Endothelial cell of umbilical vein (primary cell): ENCODE measurements at regions not wholly inside any gene's neighbourhood (a gene's known extent, or its start where the extent isn't known, plus 50 kb on each side); places are given as distances from the start of the nearest gene placed in this dataset.

Source experiments
- BruUV-seq: library from RNA; stranded (reverse); fragments of 400-500 nt; replicated peaks from 2 replicates; lab custom pipeline; 2021; lab: Mats Ljungman, UMichigan
- CTCF ChIA-PET: fragments of 300-600, 350-600 bp; sonication (Branson Sonifier 250); formaldehyde crosslinking; loops from one replicate; lab custom pipeline; 2021; ENCODE audit warnings: antibody characterized with exemption, inconsistent platforms; lab: Charles Lee
- POLR2A ChIA-PET: fragments of 300-600, 350-600 bp; sonication (Branson Sonifier 250); formaldehyde crosslinking; loops from one replicate; lab custom pipeline; 2021; ENCODE audit warnings: antibody characterized with exemption, inconsistent platforms; lab: Charles Lee
- DNase-seq: peaks from one replicate; pipeline ENCODE4 v3.0.0-alpha.2; 2011; ENCODE audit warnings: low read depth, low spot score
- FAIRE-seq: peaks from 2 replicates; lab custom pipeline; 2011; peaks lifted over from hg19 to GRCh38; lab: Jason Lieb, UNC
- H2AFZ ChIP-seq: 2 replicates; pipeline ENCODE4 v1.6.0; 2012; ENCODE audit warnings: low read depth, low read length, control low read depth, inconsistent platforms
- H3K27ac ChIP-seq: 2 replicates; pipeline ENCODE4 v1.5.1; 2011; ENCODE audit warnings: low read depth, mild to moderate bottlenecking, control low read depth, low read length, moderate library complexity; ENCODE audit not compliant: insufficient read depth
- H3K27me3 ChIP-seq, 2 experiments: 2 replicates each; pipeline versions ENCODE4 v1.6.0 to v1.6.1; 2011; ENCODE audit warnings: low read length in 2 of 2, mixed read lengths in 1 of 2; ENCODE audit not compliant: control insufficient read depth in 2 of 2, insufficient read depth in 2 of 2
- H3K36me3 ChIP-seq, 2 experiments: 2 replicates in 1 of 2; 3 replicates in 1 of 2; pipeline ENCODE4 v1.5.1; 2011; ENCODE audit warnings: low read length in 2 of 2, mild to moderate bottlenecking in 1 of 2, moderate library complexity in 1 of 2; ENCODE audit not compliant: control insufficient read depth in 2 of 2, insufficient read depth in 2 of 2; ENCODE audit errors: extremely low read depth in 1 of 2
- H3K4me1 ChIP-seq: 3 replicates; pipeline ENCODE4 v1.5.1; 2011; ENCODE audit warnings: mild to moderate bottlenecking, low read length; ENCODE audit not compliant: control insufficient read depth, insufficient read depth; ENCODE audit errors: extremely low read depth
- H3K4me2 ChIP-seq: 2 replicates; pipeline ENCODE4 v1.6.1; 2011; ENCODE audit warnings: low read length, control low read depth, mixed read lengths; ENCODE audit not compliant: insufficient read depth
- H3K4me3 ChIP-seq, 3 experiments: fragments of 200-600 bp in 1 of 3; sonication (generic), shearing (Covaris generic) in 1 of 3; replicated peaks in 1 of 3; 2 replicates each; pipeline ENCODE4 v1.5.1; 2011 to 2016; ENCODE audit warnings: control low read depth in 3 of 3, low read length in 3 of 3, mild to moderate bottlenecking in 2 of 3, inconsistent platforms in 1 of 3, low read depth in 1 of 3, moderate library complexity in 1 of 3; ENCODE audit not compliant: insufficient read depth in 1 of 3
- H3K79me2 ChIP-seq: 2 replicates; pipeline ENCODE4 v1.6.0; 2012; ENCODE audit warnings: low read length, inconsistent platforms; ENCODE audit not compliant: control insufficient read depth, insufficient read depth
- H3K9ac ChIP-seq: replicated peaks from 2 replicates; pipeline ENCODE3; 2011; ENCODE audit warnings: low read length, control low read depth; ENCODE audit not compliant: insufficient read depth; ENCODE audit errors: extremely low read depth
- H3K9me1 ChIP-seq: replicated peaks from 3 replicates; pipeline ENCODE4 v1.6.0; 2011; ENCODE audit warnings: mild to moderate bottlenecking, low read length; ENCODE audit not compliant: control insufficient read depth, insufficient read depth; ENCODE audit errors: extremely low read depth
- H3K9me3 ChIP-seq: replicated peaks from 2 replicates; pipeline ENCODE4 v1.5.1; 2012; ENCODE audit warnings: low read length, inconsistent platforms; ENCODE audit not compliant: control insufficient read depth, insufficient read depth
- H4K20me1 ChIP-seq: replicated peaks from 2 replicates; pipeline ENCODE3; 2011; ENCODE audit warnings: mild to moderate bottlenecking, low read length; ENCODE audit not compliant: control insufficient read depth, insufficient read depth; ENCODE audit errors: extremely low read depth
- CTCF ChIP-seq, 2 donors: IDR thresholded peaks; 1 replicate in 1 of 2; 2 replicates in 1 of 2; pipeline ENCODE4 v1.5.1; 2011; ENCODE audit warnings: low read length in 2 of 2, mild to moderate bottlenecking in 2 of 2, moderate library complexity in 2 of 2, control low read depth in 1 of 2, inconsistent platforms in 1 of 2, low read depth in 1 of 2; ENCODE audit not compliant: insufficient read depth in 1 of 2; ENCODE audit errors: extremely low read depth in 1 of 2
- EZH2 ChIP-seq: IDR thresholded peaks from 2 replicates; pipeline ENCODE4 v1.6.1; 2012; ENCODE audit warnings: borderline replicate concordance, low read depth, mild to moderate bottlenecking, moderate library complexity, low read length, inconsistent platforms; ENCODE audit not compliant: severe bottlenecking
- FOS ChIP-seq: IDR thresholded peaks from 2 replicates; pipeline ENCODE4 v1.6.1; 2011; ENCODE audit warnings: mild to moderate bottlenecking, low read length, moderate library complexity, borderline replicate concordance; ENCODE audit not compliant: insufficient read depth
- GATA2 ChIP-seq: IDR thresholded peaks from 2 replicates; pipeline ENCODE4 v1.7.0; 2011; ENCODE audit warnings: low read depth, mild to moderate bottlenecking, moderate library complexity, mixed read lengths, low read length; ENCODE audit not compliant: insufficient read length, insufficient read depth
- JUN ChIP-seq: IDR thresholded peaks from 2 replicates; pipeline ENCODE4 v1.6.1; 2011; ENCODE audit warnings: borderline replicate concordance, low read depth; ENCODE audit not compliant: insufficient read length, insufficient read depth
- MAX ChIP-seq: IDR thresholded peaks from 2 replicates; pipeline ENCODE4 v1.6.1; 2011; ENCODE audit not compliant: insufficient read depth, insufficient read length
- MYC ChIP-seq: IDR thresholded peaks from one replicate; pipeline ENCODE4 v1.6.1; 2011; ENCODE audit warnings: mild to moderate bottlenecking, low read depth, low read length
- POLR2A ChIP-seq: IDR thresholded peaks from 2 replicates; pipeline ENCODE4 v1.6.1; 2012; ENCODE audit warnings: low read depth, mild to moderate bottlenecking, control low read depth, low read length
- POLR2AphosphoS5 ChIP-seq: IDR thresholded peaks from 2 replicates; pipeline ENCODE4 v1.6.1; 2012; ENCODE audit warnings: low read depth, mild to moderate bottlenecking, control low read depth, low read length, moderate library complexity; ENCODE audit not compliant: insufficient read depth
- dilution Hi-C: fragments of 300-500 bp; cut with MboI; formaldehyde crosslinking; loops from one replicate; pipeline ENCODE4 v1.15.0; 2019; ENCODE audit warnings: low sequenced_read_pairs; ENCODE audit not compliant: extremely low pct_ligation_motif_present
- intact Hi-C: fragments of 100-400 bp; cut with micrococcal nuclease; formaldehyde crosslinking; loops from one replicate; pipeline ENCODE4 v1.10.0; 2022

- Histone ChIP-seq H3K9ac (no peak overlapping the region), H4K20me1 (no peaks in the 10 kb centered on the region), H3K4me2 (no peak overlapping the region), H3K27me3 (no peaks in the 10 kb centered on the region), H3K27ac (no peak overlapping the region), H3K9me3 (no peaks in the 10 kb centered on the region), H2AFZ (no peak overlapping the region), H3K4me3 (no peak overlapping the region), H3K79me2 (no peaks in the 10 kb centered on the region), H3K36me3 (no peaks in the 10 kb centered on the region), H3K4me1 (no peaks in the 10 kb centered on the region), H3K9me1 (no peaks in the 10 kb centered on the region)
- BruUV-seq: no TSS peak
- dilution Hi-C loops: no loop called here
- no peak for DNase-seq
- TF ChIP-seq EZH2: no peak
- no peak for TF ChIP-seq CTCF (IDR thresholded peaks at IDR 0.05; ENCODE audit: extremely low read depth in 1 of 2, insufficient read depth in 1 of 2, low read depth in 1 of 2, low read length in 2 of 2)
- CTCF ChIA-PET: no interaction called here
- FAIRE-seq: no peak
- intact Hi-C loops: no loop called here
- POLR2A ChIA-PET: no interaction called here
These were observed 717.6 kb upstream of the NOVA1 start for GRCh38 chr14:27315477-27315876.

GRCh38 chr14:27315947-27316346 is 718.1 kb upstream of the NOVA1 start:
- H3K79me2 ChIP-seq: no peaks in the 10 kb centered on the region
- H3K4me3 ChIP-seq: no peak overlapping the region
- no peak overlapping the region for H2AFZ ChIP-seq
- TF ChIP-seq CTCF (IDR thresholded peaks at IDR 0.05; ENCODE audit: extremely low read depth in 1 of 2, insufficient read depth in 1 of 2, low read depth in 1 of 2, low read length in 2 of 2) (no peak), JUN (no peak), POLR2A (no peak), FOS (no peak), POLR2AphosphoS5 (no peak), GATA2 (no peak), EZH2 (no peak), MYC (no peak), MAX (no peak)
- H4K20me1 ChIP-seq: no peaks in the 10 kb centered on the region
- no peak overlapping the region for H3K27ac ChIP-seq
- ChIA-PET CTCF (no interaction called here), POLR2A (no interaction called here)
- H3K9me1 ChIP-seq: no peaks in the 10 kb centered on the region
- H3K9ac ChIP-seq: no peak overlapping the region
- no peaks in the 10 kb centered on the region for H3K4me1 ChIP-seq
- H3K9me3 ChIP-seq: no peaks in the 10 kb centered on the region
- intact Hi-C loops: no loop called here
- H3K36me3 ChIP-seq: no peaks in the 10 kb centered on the region
- FAIRE-seq (no peak), DNase-seq (no peak)
- dilution Hi-C loops: no loop called here
- no TSS peak for BruUV-seq
- H3K4me2 ChIP-seq: no peak overlapping the region
- H3K27me3 ChIP-seq: no peaks in the 10 kb centered on the region
